Renal cortex interstitium (tissue), 11 donors: ENCODE measurements at regions not wholly inside any gene's neighbourhood (a gene's known extent, or its start where the extent isn't known, plus 50 kb on each side); places are given as distances from the start of the nearest gene placed in this dataset.
"Not testable (repeated sequence)": the region's sequence is repeated elsewhere in the genome, so short reads cannot be mapped to it uniquely, and the experiment has no call there.

Experiments used
- DNase-seq, 11 donors: peaks; one replicate each; pipeline ENCODE4 v3.0.0-alpha.2; 2013; ENCODE audit warnings: low read depth in 9 of 11, low spot score in 4 of 11; ENCODE audit errors: extremely low read depth in 1 of 11

DNA sequence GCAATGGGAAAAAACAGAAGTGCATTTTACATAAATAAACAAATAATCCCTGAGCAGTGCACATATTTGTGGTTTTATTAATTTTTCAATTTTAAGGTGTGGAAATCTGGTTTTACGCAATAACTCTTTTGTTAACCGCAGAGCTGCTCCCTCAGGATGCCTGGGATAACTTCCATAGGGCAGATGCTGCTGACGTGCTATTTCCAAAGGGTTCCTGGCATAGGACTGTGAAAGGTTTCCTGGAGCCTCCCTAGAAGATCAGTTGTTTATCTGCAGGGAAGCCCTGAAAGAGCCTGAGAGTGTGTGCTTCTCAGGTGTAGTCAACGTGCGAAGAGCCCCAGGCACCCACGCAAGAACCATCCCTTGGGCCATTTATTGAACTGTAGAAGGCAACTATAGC lies 443.5 kb downstream of the PLK2 start:
- no peak for DNase-seq

GRCh38 chr5:58015175-58015574 lies 444.7 kb downstream of the PLK2 start:
- no peak for DNase-seq

DNA sequence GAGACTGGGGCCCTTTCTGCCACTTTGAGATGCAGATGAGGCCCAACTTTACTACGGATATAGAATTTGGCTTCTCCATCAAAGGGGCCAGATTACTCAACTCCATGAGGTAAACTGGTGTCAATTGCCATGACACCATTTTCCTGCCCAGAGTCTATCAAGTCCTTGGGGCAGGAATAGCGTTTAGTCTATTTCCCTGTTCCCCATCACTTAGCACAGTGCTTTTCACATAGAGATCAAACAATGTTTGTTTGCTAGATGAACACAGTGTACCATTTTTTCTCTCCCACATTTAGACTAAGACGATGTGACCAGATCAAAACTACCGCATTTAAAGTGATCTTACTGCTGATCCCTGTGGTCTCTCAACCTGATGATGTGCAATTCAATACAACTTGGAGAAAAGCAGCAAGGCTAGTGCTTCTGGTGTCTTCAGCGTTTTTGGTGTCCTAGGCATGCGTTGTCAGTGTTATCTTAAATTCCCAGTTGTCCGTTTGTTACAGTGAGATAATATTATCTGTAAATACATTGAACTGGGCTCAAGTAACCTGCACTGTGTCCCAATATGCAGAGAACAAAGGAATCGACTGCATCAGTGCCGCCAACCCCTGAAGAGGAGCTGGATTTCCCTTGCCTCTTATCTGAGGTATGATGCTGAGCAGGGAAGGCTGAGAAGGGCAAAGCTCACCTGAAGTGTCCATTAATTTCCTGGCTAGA lies 446.2 kb downstream of the PLK2 start:
- DNase-seq: no peak

DNA sequence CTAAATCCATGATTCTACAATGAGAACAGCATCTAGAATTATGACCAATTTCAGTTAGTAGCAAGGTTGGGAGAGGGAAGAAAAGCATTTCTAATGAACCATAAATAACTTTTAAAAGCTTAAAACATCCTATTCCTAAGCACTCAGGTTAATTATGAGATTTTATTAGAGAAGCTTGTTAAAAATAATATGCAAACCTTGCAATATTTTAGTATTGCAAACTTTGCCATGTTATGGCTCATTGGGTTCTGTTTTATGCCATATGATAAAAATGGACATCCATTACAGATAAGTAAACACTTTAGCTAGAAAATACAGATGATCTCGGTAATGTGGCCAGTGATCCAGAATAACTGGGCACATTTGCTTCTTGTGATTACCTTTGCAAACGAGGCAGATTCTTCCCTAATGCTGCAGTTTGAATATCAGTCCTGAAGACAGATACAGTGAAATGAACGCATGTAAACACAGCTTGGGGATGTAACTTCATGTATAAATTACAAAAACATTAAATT lies 447.0 kb downstream of the PLK2 start:
- DNase-seq: no peak

- no peak for DNase-seq
These were observed 447.8 kb downstream of the PLK2 start for GRCh38 chr5:58012102-58012501.

GRCh38 chr5:58011301-58011700 lies 448.6 kb downstream of the PLK2 start:
- DNase-seq: no peak

DNA sequence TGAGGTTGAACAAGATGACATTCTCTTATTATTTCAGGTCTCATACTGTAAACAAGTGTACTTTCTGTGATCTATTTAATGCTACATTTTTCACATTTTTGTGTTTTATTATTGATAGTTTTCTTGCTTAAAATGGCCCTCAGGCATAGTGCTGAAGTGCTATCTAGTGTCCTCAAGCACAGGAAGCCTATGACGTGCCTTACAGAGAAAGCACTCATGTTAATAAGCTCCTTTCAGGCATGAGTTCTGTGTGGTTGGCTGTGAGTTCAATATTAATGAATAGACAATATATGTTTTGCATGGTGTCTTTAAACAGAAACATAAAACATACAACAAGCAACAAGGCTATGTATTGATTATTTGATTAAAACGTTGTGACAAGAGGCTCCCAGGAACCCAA lies 450.1 kb downstream of the PLK2 start:
- no peak for DNase-seq

DNA sequence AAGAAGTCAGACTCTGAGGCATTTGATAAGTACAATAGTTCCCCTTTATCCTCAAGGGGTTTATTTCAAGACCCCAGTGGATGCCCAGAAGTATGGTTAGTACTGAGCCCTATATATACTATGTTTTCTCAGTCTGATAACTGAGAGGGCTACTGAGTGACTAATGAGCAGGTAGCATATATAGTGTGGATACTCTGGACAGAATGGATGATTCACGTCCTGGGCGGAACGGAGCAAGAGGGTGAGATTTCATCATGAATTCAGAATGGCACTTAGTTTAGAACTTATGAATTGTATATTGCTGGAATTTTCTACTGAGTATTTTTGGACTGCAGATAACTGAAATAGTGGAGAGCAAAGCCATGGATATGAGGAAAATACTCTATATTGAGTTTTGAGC lies 457.6 kb downstream of the PLK2 start:
- DNase-seq: no peak

GRCh38 chr5:57993866-57994265 lies 466.0 kb downstream of the PLK2 start:
- no peak for DNase-seq

DNA sequence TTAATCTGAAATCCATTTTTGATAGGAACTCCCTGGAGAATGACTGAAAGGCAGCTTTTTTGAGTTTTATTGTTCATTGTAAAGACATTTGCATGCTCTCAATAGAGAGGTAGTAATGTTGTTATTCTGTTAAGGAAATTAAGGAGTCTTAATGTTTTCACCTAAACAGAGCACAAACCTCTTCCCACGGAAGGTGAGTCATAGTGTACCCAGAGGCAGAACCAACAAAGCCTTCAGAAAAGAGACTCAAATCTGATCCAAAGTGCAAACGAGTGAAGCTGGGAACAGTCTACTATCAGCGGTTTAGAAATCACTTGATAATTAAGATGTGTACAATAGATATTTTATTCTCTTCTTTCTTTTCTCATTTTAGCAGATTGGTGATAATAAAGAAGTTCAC lies 470.5 kb downstream of the PLK2 start:
- DNase-seq: no peak

GRCh38 chr5:57988813-57989212 lies 471.1 kb downstream of the PLK2 start:
- DNase-seq: no peak

GRCh38 chr5:57987552-57987951 lies 472.3 kb downstream of the PLK2 start:
- no peak for DNase-seq

GRCh38 chr5:57986761-57987341 lies 473.0 kb downstream of the PLK2 start:
- DNase-seq: peak in 7 of 11 donors; percentile 1 to 33 (median 4)

GRCh38 chr5:57983426-57983825 lies 476.5 kb downstream of the PLK2 start:
- DNase-seq: no peak

DNA sequence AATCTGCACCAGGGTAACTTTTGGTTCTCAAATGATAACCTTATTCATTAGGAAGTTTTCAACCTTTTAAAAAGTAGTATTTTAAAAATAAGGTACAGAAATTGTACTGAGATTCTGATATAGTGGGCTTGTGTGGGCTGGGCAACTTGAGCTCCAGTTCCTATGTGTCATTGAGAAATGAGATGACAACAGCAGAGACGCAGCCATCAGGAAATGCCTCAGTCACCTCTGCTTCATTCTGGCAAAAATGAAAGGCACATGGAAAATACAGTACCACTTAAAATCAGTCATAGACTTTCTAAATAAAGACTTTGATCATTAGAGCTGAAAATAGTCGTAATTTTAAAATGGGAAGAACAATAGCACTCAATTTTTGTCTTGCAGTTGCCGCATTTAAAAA lies 480.2 kb downstream of the PLK2 start:
- no peak for DNase-seq

DNA sequence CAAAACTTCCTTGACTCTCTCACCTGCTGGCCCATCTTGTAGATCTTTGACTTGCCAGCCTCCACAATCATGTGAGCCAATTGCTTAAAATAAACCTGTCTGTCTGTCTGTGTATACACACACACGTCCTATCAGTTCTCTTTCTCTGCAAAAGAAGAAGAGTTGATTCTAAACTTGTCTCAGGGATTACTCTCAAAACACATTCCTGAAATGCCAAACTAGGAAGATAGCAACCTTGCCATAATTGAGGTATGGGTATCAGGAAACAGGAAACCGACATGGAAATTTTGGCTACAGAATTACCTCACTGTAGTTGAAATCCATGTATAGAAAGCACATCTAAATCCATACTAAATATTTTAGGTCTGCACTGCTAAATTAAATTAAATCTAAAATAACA lies 483.4 kb downstream of the PLK2 start:
- no peak for DNase-seq

DNA sequence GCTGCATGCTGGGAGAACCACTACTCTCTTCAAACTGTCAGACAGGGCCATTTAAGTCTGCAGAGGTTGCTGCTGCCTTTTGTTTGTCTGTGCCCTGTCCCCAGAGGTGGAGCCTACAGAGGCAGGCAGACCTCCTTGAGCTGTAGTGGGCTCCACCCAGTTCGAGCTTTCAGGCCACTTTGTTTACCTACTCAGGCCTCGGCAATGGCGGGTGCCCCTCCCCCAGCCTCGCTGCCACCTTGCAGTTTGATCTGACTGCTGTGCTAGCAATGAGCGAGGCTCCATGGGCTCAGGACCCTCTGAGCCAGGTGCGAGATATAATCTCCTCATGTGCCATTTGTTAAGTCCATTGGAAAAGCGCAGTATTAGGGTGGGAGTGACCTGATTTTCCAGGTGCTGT lies 487.8 kb downstream of the PLK2 start:
- not testable (repeated sequence) for DNase-seq

- no peak for DNase-seq
These were observed 478.0 kb upstream of the ACTBL2 start for GRCh38 chr5:57960569-57960968.

DNA sequence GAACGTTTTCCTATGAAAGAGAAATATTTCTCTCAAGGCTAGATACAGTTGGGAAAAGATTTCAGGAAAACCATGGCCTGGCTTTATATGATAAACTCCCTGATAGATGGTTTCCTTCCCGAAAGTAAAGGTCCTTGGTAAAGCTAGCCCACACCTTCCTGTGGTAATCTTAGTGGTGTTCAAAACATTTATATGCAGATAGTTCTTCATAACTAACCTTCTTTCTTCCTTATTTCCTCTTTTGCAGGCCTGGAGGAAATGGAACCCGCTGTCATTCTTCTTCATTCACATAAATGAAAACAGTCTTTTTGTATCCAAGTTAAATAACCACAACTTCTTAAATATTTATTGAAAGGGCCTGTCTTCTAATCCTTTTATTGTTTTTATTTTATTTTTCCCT lies 474.0 kb upstream of the ACTBL2 start:
- DNase-seq: no peak

DNA sequence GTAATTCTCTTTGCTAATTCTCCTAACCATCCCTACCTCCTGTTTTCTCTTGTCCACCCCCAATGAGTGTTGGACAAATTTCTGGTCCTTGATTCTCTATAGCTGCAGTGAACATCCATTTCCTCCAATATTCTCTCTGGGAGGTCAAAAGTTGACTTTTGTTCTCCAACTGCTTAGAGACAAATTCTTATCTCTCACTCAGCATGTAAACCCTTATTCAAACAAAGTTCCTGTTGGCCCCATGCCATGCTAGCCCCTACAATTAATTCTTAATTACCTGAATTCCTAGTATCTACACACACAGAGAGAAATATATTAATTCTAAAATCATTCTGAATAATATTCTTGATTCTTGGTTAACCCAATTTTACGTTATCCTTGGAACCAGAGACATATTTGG lies 472.9 kb upstream of the ACTBL2 start:
- DNase-seq: no peak

DNA sequence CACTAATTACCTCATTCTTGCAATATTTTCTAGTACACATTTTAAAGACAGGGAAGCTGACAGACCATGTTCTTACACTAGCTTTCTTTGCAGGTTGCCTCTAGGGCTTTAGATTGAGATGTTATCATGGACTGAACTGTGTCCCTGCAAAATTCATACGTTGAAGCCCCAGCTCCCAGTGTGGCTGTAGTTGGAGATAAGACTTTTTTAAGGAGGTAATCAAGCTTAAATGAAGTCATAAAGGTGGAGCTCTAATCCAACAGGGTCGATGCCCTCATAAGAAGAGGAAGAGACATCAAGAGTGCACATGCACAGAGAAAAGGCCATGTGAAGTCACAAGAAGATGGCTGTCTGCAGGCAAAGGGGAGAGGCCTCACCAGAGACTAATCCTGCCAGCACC lies 471.2 kb upstream of the ACTBL2 start:
- no peak for DNase-seq
